ENCODE measurements at regions not wholly inside any gene's neighbourhood (a gene's known extent, or its start where the extent isn't known, plus 50 kb on each side); places are given as distances from the start of the nearest gene placed in this dataset.
"Not testable (repeated sequence)": the region's sequence is repeated elsewhere in the genome, so short reads cannot be mapped to it uniquely, and the experiment has no call there.

- H3K36me3 Mint-ChIP-seq; H3K9me3 Mint-ChIP-seq; intact Hi-C loops (cut with micrococcal nuclease); H3K27me3 Mint-ChIP-seq; H3K9me3 ChIP-seq (ENCODE audit: control insufficient read depth in 2 of 3, low read length in 3 of 3); DNase-seq; H3K36me3 ChIP-seq (ENCODE audit: control insufficient read depth in 2 of 3, insufficient read depth in 3 of 3, low read length in 3 of 3); H3K27ac ChIP-seq (ENCODE audit: low read depth, low read length); H3K27me3 ChIP-seq (ENCODE audit: control insufficient read depth in 2 of 2, insufficient read depth in 2 of 2, low read length in 2 of 2); H3K4me3 ChIP-seq (ENCODE audit: low read length); CTCF ChIA-PET; H3K4me3 Mint-ChIP-seq; ATAC-seq; H3K4me1 ChIP-seq (ENCODE audit: control insufficient read depth in 2 of 2, insufficient read depth in 2 of 2, low read length in 2 of 2); POLR2A ChIA-PET: not testable (repeated sequence)
- Mint-ChIP-seq H3K4me1 (peaks cover 2 to 21% (median 13%) of the 10 kb centered on the region in 7 donors), H3K27ac (peak overlapping the region in 5 of 9 donors; percentile 66 to 87 (median 75))
These were observed 155.3 kb downstream of the LAT start for GRCh38 chr16:29139901-29140855.

- Mint-ChIP-seq H3K4me3 (no peak overlapping the region), H3K36me3 (peaks cover 0 to 11% (median 4%) of the 10 kb centered on the region in 5 donors), H3K4me1 (peaks cover 2 to 20% (median 13%) of the 10 kb centered on the region in 7 donors), H3K9me3 (peaks cover 0 to 2% (median 0%) of the 10 kb centered on the region in 11 donors), H3K27me3 (no peaks in the 10 kb centered on the region), H3K27ac (peak overlapping the region in 2 of 9 donors; percentile 31 to 43)
- intact Hi-C loops (cut with micrococcal nuclease) = no loop called here
- no peaks in the 10 kb centered on the region for H3K9me3 ChIP-seq (ENCODE audit: control insufficient read depth in 2 of 3, low read length in 3 of 3)
- no peaks in the 10 kb centered on the region for H3K27me3 ChIP-seq (ENCODE audit: control insufficient read depth in 2 of 2, insufficient read depth in 2 of 2, low read length in 2 of 2)
- H3K4me3 ChIP-seq (ENCODE audit: low read length) = no peak overlapping the region
- no peak overlapping the region for H3K27ac ChIP-seq (ENCODE audit: low read depth, low read length)
- no peaks in the 10 kb centered on the region for H3K36me3 ChIP-seq (ENCODE audit: control insufficient read depth in 2 of 3, insufficient read depth in 3 of 3, low read length in 3 of 3)
- no peak for ATAC-seq
- POLR2A ChIA-PET = no interaction called here
- DNase-seq = no peak
- CTCF ChIA-PET = interaction anchor here (0.8 kb wide), 1 partner anchor 13 kb away, joined by 3 read pairs; no protein-coding TSS in a partner anchor
- H3K4me1 ChIP-seq (ENCODE audit: control insufficient read depth in 2 of 2, insufficient read depth in 2 of 2, low read length in 2 of 2) = peaks cover 0 to 5% of the 10 kb centered on the region in 2 donors
These were observed 154.5 kb downstream of the LAT start for GRCh38 chr16:29139261-29139802.

GRCh38 chr16:29138698-29139097 is 153.8 kb downstream of the LAT start:
- intact Hi-C loops (cut with micrococcal nuclease); ATAC-seq; H3K36me3 ChIP-seq (ENCODE audit: control insufficient read depth in 2 of 3, insufficient read depth in 3 of 3, low read length in 3 of 3); H3K27me3 ChIP-seq (ENCODE audit: control insufficient read depth in 2 of 2, insufficient read depth in 2 of 2, low read length in 2 of 2); H3K27me3 Mint-ChIP-seq; POLR2A ChIA-PET; H3K27ac ChIP-seq (ENCODE audit: low read depth, low read length); H3K4me3 Mint-ChIP-seq; H3K4me1 ChIP-seq (ENCODE audit: control insufficient read depth in 2 of 2, insufficient read depth in 2 of 2, low read length in 2 of 2); DNase-seq; H3K9me3 ChIP-seq (ENCODE audit: control insufficient read depth in 2 of 3, low read length in 3 of 3); H3K9me3 Mint-ChIP-seq; H3K4me3 ChIP-seq (ENCODE audit: low read length): not testable (repeated sequence)
- CTCF ChIA-PET = interaction anchor here (0.8 kb wide), 1 partner anchor 14 kb away, joined by 3 read pairs; no protein-coding TSS in a partner anchor
- H3K36me3 Mint-ChIP-seq = peaks cover 0 to 16% (median 4%) of the 10 kb centered on the region in 5 donors
- peak overlapping the region in 5 of 9 donors; percentile 45 to 96 (median 93) for H3K27ac Mint-ChIP-seq
- peaks cover 2 to 20% (median 13%) of the 10 kb centered on the region in 7 donors for H3K4me1 Mint-ChIP-seq

GRCh38 chr16:29137894-29138662 is 153.2 kb downstream of the LAT start:
- H3K9me3 Mint-ChIP-seq; CTCF ChIA-PET; H3K4me1 ChIP-seq (ENCODE audit: control insufficient read depth in 2 of 2, insufficient read depth in 2 of 2, low read length in 2 of 2); H3K27me3 Mint-ChIP-seq; intact Hi-C loops (cut with micrococcal nuclease); H3K36me3 ChIP-seq (ENCODE audit: control insufficient read depth in 2 of 3, insufficient read depth in 3 of 3, low read length in 3 of 3); H3K27me3 ChIP-seq (ENCODE audit: control insufficient read depth in 2 of 2, insufficient read depth in 2 of 2, low read length in 2 of 2); H3K9me3 ChIP-seq (ENCODE audit: control insufficient read depth in 2 of 3, low read length in 3 of 3); H3K27ac ChIP-seq (ENCODE audit: low read depth, low read length); H3K4me3 ChIP-seq (ENCODE audit: low read length); POLR2A ChIA-PET: not testable (repeated sequence)
- Mint-ChIP-seq H3K4me1 (peaks cover 2 to 20% (median 13%) of the 10 kb centered on the region in 7 donors), H3K36me3 (peaks cover 0 to 17% (median 4%) of the 10 kb centered on the region in 5 donors), H3K4me3 (peak overlapping the region in 4 of 10 donors; percentile 19 to 72 (median 46)), H3K27ac (peak overlapping the region; percentile 13 to 96 (median 81))
- peak; percentile 22 for ATAC-seq
- DNase-seq = peak in 1 of 9 donors; percentile 31

GRCh38 chr16:29137461-29137860 is 152.6 kb downstream of the LAT start:
- H3K27ac ChIP-seq (ENCODE audit: low read depth, low read length); CTCF ChIA-PET: not testable (repeated sequence)

GRCh38 chr16:29136916-29137315 is 152.1 kb downstream of the LAT start:
- H3K27me3 Mint-ChIP-seq; H3K36me3 ChIP-seq (ENCODE audit: control insufficient read depth in 2 of 3, insufficient read depth in 3 of 3, low read length in 3 of 3); ATAC-seq; H3K27ac ChIP-seq (ENCODE audit: low read depth, low read length); DNase-seq; CTCF ChIA-PET; H3K4me3 ChIP-seq (ENCODE audit: low read length); POLR2A ChIA-PET; H3K9me3 ChIP-seq (ENCODE audit: control insufficient read depth in 2 of 3, low read length in 3 of 3); H3K9me3 Mint-ChIP-seq; intact Hi-C loops (cut with micrococcal nuclease); H3K4me1 ChIP-seq (ENCODE audit: control insufficient read depth in 2 of 2, insufficient read depth in 2 of 2, low read length in 2 of 2); H3K27me3 ChIP-seq (ENCODE audit: control insufficient read depth in 2 of 2, insufficient read depth in 2 of 2, low read length in 2 of 2): not testable (repeated sequence)
- Mint-ChIP-seq H3K36me3 (peaks cover 0 to 17% (median 4%) of the 10 kb centered on the region in 5 donors), H3K4me3 (peak overlapping the region in 1 of 10 donors; percentile 10), H3K27ac (peak overlapping the region in 5 of 9 donors; percentile 68 to 96 (median 84)), H3K4me1 (peaks cover 0 to 20% (median 12%) of the 10 kb centered on the region in 7 donors)

More at GRCh38 chr16:29137461-29137860, 152.6 kb downstream of the LAT start:
- ATAC-seq; H3K36me3 ChIP-seq (ENCODE audit: control insufficient read depth in 2 of 3, insufficient read depth in 3 of 3, low read length in 3 of 3); H3K9me3 Mint-ChIP-seq; H3K9me3 ChIP-seq (ENCODE audit: control insufficient read depth in 2 of 3, low read length in 3 of 3); H3K4me1 ChIP-seq (ENCODE audit: control insufficient read depth in 2 of 2, insufficient read depth in 2 of 2, low read length in 2 of 2); POLR2A ChIA-PET; intact Hi-C loops (cut with micrococcal nuclease); H3K27me3 ChIP-seq (ENCODE audit: control insufficient read depth in 2 of 2, insufficient read depth in 2 of 2, low read length in 2 of 2); DNase-seq; H3K27me3 Mint-ChIP-seq; H3K4me3 ChIP-seq (ENCODE audit: low read length): not testable (repeated sequence)
- Mint-ChIP-seq H3K4me1 (peaks cover 0 to 20% (median 13%) of the 10 kb centered on the region in 7 donors), H3K4me3 (peak overlapping the region in 5 of 10 donors; percentile 10 to 72 (median 25)), H3K36me3 (peaks cover 0 to 17% (median 4%) of the 10 kb centered on the region in 5 donors), H3K27ac (peak overlapping the region; percentile 13 to 96 (median 81))

All from naive thymus-derived CD4-positive, alpha-beta T cell (primary cell).